Neutrophil (primary cell): ENCODE measurements at regions not wholly inside any gene's neighbourhood (a gene's known extent, or its start where the extent isn't known, plus 50 kb on each side); places are given as distances from the start of the nearest gene placed in this dataset.

ENCODE experiments used
- H3K27ac ChIP-seq: fragments of 200-600 bp; sonication (generic); 2 replicates; pipeline ENCODE4 v1.5.1; 2016; ENCODE audit warnings: mild to moderate bottlenecking, moderate library complexity
- H3K27me3 ChIP-seq: fragments of 200-600 bp; sonication (generic); 2 replicates; pipeline ENCODE4 v1.6.0; 2016; ENCODE audit warnings: mild to moderate bottlenecking
- H3K36me3 ChIP-seq: fragments of 200-600 bp; sonication (generic); 2 replicates; pipeline ENCODE4 v1.5.1; 2017
- H3K4me1 ChIP-seq, 2 experiments: fragments of 200-600 bp in 1 of 2; sonication (generic) in 1 of 2; 1 replicate in 1 of 2; 2 replicates in 1 of 2; pipeline versions ENCODE4 v1.5.1 to v1.6.1; 2013 to 2016; ENCODE audit warnings: low read depth in 1 of 2, low read length in 1 of 2, mild to moderate bottlenecking in 1 of 2, moderate library complexity in 1 of 2; ENCODE audit not compliant: control insufficient read depth in 1 of 2, insufficient read depth in 1 of 2
- H3K4me3 ChIP-seq, 2 experiments: fragments of 200-600 bp in 1 of 2; sonication (generic) in 1 of 2; 1 replicate in 1 of 2; 2 replicates in 1 of 2; pipeline ENCODE4 v1.5.1; 2013 to 2016; ENCODE audit warnings: low read depth in 1 of 2, low read length in 1 of 2, mild to moderate bottlenecking in 1 of 2, moderate library complexity in 1 of 2
- H3K9me3 ChIP-seq: fragments of 200-600 bp; sonication (generic); 2 replicates; pipeline ENCODE4 v1.5.1; 2016
- TF ChIP-seq, protein P1 (sequence below): fragments of 200-600 bp; sonication (generic); IDR thresholded peaks from 2 replicates; pipeline ENCODE4 v1.5.1; 2016; ENCODE audit warnings: antibody characterized with exemption

- TF ChIP-seq, protein P1, sequence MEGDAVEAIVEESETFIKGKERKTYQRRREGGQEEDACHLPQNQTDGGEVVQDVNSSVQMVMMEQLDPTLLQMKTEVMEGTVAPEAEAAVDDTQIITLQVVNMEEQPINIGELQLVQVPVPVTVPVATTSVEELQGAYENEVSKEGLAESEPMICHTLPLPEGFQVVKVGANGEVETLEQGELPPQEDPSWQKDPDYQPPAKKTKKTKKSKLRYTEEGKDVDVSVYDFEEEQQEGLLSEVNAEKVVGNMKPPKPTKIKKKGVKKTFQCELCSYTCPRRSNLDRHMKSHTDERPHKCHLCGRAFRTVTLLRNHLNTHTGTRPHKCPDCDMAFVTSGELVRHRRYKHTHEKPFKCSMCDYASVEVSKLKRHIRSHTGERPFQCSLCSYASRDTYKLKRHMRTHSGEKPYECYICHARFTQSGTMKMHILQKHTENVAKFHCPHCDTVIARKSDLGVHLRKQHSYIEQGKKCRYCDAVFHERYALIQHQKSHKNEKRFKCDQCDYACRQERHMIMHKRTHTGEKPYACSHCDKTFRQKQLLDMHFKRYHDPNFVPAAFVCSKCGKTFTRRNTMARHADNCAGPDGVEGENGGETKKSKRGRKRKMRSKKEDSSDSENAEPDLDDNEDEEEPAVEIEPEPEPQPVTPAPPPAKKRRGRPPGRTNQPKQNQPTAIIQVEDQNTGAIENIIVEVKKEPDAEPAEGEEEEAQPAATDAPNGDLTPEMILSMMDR: no peak
- no peaks in the 10 kb centered on the region for H3K36me3 ChIP-seq
- H3K9me3 ChIP-seq: no peaks in the 10 kb centered on the region
- no peak overlapping the region for H3K4me3 ChIP-seq
- no peaks in the 10 kb centered on the region for H3K4me1 ChIP-seq
- H3K27me3 ChIP-seq: no peaks in the 10 kb centered on the region
- no peak overlapping the region for H3K27ac ChIP-seq
Observed at GRCh38 chr1:157442065-157442464, 110.2 kb downstream of the FCRL5 start.

DNA sequence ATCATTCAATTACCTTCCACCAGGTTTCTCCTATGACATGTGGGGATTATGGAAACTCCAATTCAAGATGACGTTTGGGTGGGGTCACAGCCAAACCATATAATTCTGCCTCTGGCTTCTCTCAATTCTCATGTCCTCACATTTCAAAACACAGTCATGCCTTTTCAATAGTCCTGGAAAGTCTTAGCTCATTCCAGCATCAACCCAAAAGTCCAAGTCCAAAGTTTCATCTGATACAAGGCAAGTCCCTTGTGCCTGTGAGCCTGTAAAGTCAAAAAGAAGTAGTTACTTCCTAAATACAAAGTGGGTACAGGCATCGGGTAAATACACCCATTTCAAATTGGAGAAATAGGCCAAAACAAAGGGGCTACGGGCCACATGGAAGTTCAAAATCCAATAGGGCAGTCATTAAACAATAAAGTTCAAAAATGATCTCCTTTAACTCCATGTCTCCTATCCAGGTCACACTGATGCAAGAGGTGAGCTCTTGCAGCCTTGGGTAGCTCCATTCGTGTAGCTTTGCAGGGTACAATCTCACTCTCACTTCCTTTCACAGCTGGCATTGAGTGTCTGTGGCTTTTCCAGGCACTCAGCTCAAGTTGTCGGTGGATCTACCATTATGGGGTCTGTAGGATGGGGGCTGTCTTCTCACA is 112.9 kb downstream of the FCRL5 start:
- TF ChIP-seq, protein P1: no peak
- Histone ChIP-seq H3K4me3 (no peak overlapping the region), H3K27me3 (no peaks in the 10 kb centered on the region), H3K36me3 (no peaks in the 10 kb centered on the region), H3K9me3 (no peaks in the 10 kb centered on the region), H3K27ac (no peak overlapping the region), H3K4me1 (no peaks in the 10 kb centered on the region)

GRCh38 chr1:157438613-157439012 is 113.7 kb downstream of the FCRL5 start:
- no peak overlapping the region for H3K27ac ChIP-seq
- H3K4me3 ChIP-seq: no peak overlapping the region
- TF ChIP-seq, protein P1: no peak
- no peaks in the 10 kb centered on the region for H3K36me3 ChIP-seq
- no peaks in the 10 kb centered on the region for H3K27me3 ChIP-seq
- H3K4me1 ChIP-seq: no peaks in the 10 kb centered on the region
- H3K9me3 ChIP-seq: no peaks in the 10 kb centered on the region

DNA sequence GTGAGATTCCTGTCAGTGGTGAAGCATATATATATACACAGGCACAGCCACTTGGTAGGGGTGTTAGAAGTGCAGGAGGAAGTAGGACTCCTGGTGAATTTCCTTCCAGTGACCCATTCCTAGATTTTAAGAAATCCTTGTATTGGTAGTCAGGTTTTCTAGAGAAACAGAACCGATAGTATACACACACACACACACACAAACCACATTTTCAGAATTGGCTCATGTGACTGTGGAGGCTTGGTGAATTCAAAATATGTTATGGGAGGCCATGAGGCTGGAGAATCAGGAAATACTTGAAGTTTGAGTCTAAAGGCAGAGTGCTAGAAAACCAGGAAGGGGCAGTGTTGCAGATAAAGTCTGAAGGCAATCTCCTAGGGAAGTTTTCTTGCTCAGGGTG is 114.2 kb downstream of the FCRL5 start:
- Histone ChIP-seq H3K9me3 (no peaks in the 10 kb centered on the region), H3K27ac (no peak overlapping the region), H3K4me3 (no peak overlapping the region), H3K36me3 (no peaks in the 10 kb centered on the region), H3K27me3 (no peaks in the 10 kb centered on the region), H3K4me1 (no peaks in the 10 kb centered on the region)
- TF ChIP-seq, protein P1: no peak

GRCh38 chr1:157437296-157437695 is 115.0 kb downstream of the FCRL5 start:
- no peaks in the 10 kb centered on the region for H3K36me3 ChIP-seq
- H3K27me3 ChIP-seq: no peaks in the 10 kb centered on the region
- H3K9me3 ChIP-seq: no peaks in the 10 kb centered on the region
- H3K4me3 ChIP-seq: no peak overlapping the region
- H3K4me1 ChIP-seq: no peaks in the 10 kb centered on the region
- TF ChIP-seq, protein P1: no peak
- H3K27ac ChIP-seq: no peak overlapping the region

DNA sequence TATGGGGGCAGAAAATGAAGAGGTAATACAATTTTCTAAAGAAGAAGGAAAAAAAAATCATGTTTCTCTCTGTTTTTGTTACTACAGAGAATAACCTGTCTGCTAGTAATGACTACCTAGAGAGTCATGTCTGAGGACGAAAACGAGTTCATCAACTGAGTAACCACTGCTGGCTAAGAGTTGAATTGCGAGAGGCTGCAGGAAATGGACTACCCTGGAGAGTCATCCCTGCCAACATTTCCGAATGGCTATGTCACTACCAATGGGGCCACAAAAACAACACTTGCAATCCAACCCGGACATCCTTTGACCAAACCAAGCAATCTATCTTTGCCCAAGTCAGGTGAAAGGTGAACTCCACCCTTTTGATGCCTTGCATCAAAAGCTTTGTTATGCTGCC is 120.6 kb downstream of the FCRL5 start:
- H3K27me3 ChIP-seq: no peaks in the 10 kb centered on the region
- TF ChIP-seq, protein P1: no peak
- no peak overlapping the region for H3K4me3 ChIP-seq
- no peaks in the 10 kb centered on the region for H3K4me1 ChIP-seq
- H3K9me3 ChIP-seq: no peaks in the 10 kb centered on the region
- H3K36me3 ChIP-seq: no peaks in the 10 kb centered on the region
- no peak overlapping the region for H3K27ac ChIP-seq
